Naive thymus-derived CD8-positive, alpha-beta T cell (primary cell): ENCODE measurements at regions not wholly inside any gene's neighbourhood (a gene's known extent, or its start where the extent isn't known, plus 50 kb on each side); places are given as distances from the start of the nearest gene placed in this dataset.

Experiments used
- ATAC-seq, 2 donors: fragments of 150-1000 bp; cut with Tn5 transposase in 1 of 2; sonication (Bioruptor Pico), chemical (Tn5 transposase) in 1 of 2; 1 replicate in 1 of 2; 2 replicates in 1 of 2; pipeline ENCODE4 v1.10.0; 2021; ENCODE audit warnings: mild to moderate bottlenecking in 2 of 2, moderate library complexity in 2 of 2
- POLR2A ChIA-PET: fragments of 350-600 bp; sonication (Branson Sonifier 250); formaldehyde crosslinking; loops from one replicate; lab custom pipeline; 2021; ENCODE audit warnings: antibody characterized with exemption; lab: Charles Lee
- DNase-seq, 10 donors: peaks; one replicate each; pipeline versions ENCODE4 v3.0.0 to v3.0.0-alpha.2; 2020 to 2022
- H3K27ac Mint-ChIP-seq, 10 donors: one replicate each; pipeline ENCODE4 v1.8.0; 2020 to 2022; ENCODE audit warnings: mild to moderate bottlenecking in 10 of 10, mixed read lengths in 10 of 10, moderate library complexity in 4 of 10, inconsistent platforms in 1 of 10
- H3K27me3 Mint-ChIP-seq, 5 donors: one replicate each; pipeline ENCODE4 v1.8.0; 2021 to 2022; ENCODE audit warnings: mixed read lengths in 5 of 5
- H3K36me3 Mint-ChIP-seq, 3 donors: one replicate each; pipeline ENCODE4 v1.8.0; 2020 to 2022; ENCODE audit warnings: mixed read lengths in 3 of 3, mild to moderate bottlenecking in 2 of 3, inconsistent platforms in 1 of 3
- H3K4me1 Mint-ChIP-seq, 4 donors: one replicate each; pipeline ENCODE4 v1.8.0; 2021 to 2022; ENCODE audit warnings: mixed read lengths in 4 of 4
- H3K4me3 Mint-ChIP-seq, 10 donors: one replicate each; pipeline ENCODE4 v1.8.0; 2020 to 2022; ENCODE audit warnings: mild to moderate bottlenecking in 10 of 10, mixed read lengths in 10 of 10, moderate library complexity in 6 of 10, inconsistent platforms in 1 of 10
- H3K9me3 Mint-ChIP-seq, 9 donors: one replicate each; pipeline ENCODE4 v1.8.0; 2020 to 2022; ENCODE audit warnings: mixed read lengths in 9 of 9, mild to moderate bottlenecking in 3 of 9, inconsistent platforms in 1 of 9, moderate library complexity in 1 of 9

DNA sequence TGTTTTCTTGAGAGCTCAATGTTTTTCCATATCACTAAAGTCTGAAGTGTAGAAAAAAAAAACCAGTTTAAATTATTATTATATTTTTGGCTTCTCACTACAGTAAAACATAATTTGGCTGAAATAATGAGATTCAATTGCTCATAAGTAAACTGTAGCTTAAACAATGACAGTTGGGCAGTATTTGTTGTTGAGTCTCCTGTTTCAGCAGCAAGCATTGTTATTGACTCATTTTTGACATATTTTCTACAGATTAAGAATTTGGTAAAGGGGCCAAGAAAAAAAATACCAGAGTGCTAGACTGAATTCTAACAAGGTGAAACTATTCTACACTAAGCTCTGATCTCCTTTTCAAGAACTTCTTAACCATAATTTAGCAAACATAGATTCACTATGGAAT lies 2070.4 kb upstream of the CELF4 start:
- Mint-ChIP-seq H3K36me3 (no peaks in the 10 kb centered on the region), H3K27ac (no peak overlapping the region), H3K4me3 (no peak overlapping the region)

DNA sequence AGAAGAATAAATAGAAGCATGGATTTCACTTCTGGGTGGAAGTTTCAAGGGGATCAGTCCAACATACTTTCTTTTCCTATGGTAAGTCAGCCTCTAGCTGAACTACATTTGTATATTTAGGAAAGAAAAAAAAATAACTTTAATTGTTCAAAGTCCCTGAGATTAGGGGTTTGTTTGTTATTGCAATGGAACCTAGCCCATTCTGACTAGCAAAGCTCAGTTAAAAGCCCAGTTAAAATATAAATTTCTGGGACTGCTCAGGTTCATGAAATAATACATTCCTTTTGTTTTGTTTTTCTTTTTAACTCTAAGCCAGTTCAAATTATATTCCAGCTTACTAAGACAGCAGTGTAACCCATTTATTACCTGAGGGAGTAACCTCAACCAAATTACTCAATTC lies 2069.6 kb upstream of the CELF4 start:
- Mint-ChIP-seq H3K27ac (no peak overlapping the region), H3K27me3 (no peaks in the 10 kb centered on the region), H3K36me3 (no peaks in the 10 kb centered on the region), H3K4me3 (no peak overlapping the region), H3K9me3 (peaks cover 0 to 5% (median 0%) of the 10 kb centered on the region in 9 donors), H3K4me1 (no peaks in the 10 kb centered on the region)
- DNase-seq = no peak
- POLR2A ChIA-PET = no interaction called here
- no peak for ATAC-seq

More for the DNA sequence above, 2070.4 kb upstream of the CELF4 start:
- DNase-seq = no peak
- H3K9me3 Mint-ChIP-seq = peaks cover 0 to 5% (median 0%) of the 10 kb centered on the region in 9 donors
- no peak for ATAC-seq
- no peaks in the 10 kb centered on the region for H3K4me1 Mint-ChIP-seq
- POLR2A ChIA-PET = no interaction called here
- H3K27me3 Mint-ChIP-seq = no peaks in the 10 kb centered on the region

DNA sequence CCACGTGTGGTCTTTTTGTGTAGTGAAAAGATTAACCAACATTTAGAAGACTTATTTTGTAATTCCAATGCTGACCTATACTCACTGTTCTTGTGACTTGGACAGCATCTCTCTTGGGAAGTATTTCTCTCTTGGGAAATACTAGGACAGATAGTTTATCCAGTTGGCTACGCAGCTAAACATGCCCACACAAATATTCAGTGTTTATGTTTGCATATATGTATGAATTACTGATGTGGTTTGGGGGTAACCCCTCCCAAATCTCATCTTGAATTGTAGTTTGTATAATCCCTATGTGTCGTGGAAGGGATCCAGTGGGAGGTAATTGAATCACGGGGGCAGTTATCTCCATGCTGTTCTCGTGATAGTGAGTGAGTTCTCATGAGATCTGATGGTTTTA lies 2062.3 kb upstream of the CELF4 start:
- DNase-seq = no peak
- Mint-ChIP-seq H3K4me3 (no peak overlapping the region), H3K4me1 (peaks cover 0 to 2% (median 0%) of the 10 kb centered on the region in 4 donors), H3K9me3 (peaks cover 0 to 10% (median 2%) of the 10 kb centered on the region in 9 donors), H3K27me3 (peaks cover 0 to 4% (median 0%) of the 10 kb centered on the region in 5 donors), H3K27ac (no peak overlapping the region), H3K36me3 (no peaks in the 10 kb centered on the region)
- POLR2A ChIA-PET = no interaction called here
- ATAC-seq = no peak

DNA sequence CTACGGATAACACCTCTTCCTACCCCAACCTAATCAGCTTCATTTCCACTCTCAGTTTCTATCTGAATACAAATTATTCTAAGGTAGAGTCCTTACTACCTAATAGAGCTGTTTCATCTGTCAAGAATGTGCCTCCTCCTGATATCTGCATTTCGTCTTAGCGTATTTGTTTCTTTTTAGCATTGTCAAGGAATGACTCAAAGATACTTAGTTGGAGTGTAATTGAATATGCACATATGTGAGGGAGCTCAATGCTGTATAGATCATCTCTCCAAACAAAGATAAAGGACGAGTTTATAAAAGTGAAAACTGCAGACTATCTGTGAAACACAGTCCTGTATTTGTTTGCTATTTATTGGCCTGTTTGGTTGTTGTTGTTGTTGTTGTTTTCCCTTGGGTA lies 2059.4 kb upstream of the CELF4 start:
- no peak overlapping the region for H3K27ac Mint-ChIP-seq

DNA sequence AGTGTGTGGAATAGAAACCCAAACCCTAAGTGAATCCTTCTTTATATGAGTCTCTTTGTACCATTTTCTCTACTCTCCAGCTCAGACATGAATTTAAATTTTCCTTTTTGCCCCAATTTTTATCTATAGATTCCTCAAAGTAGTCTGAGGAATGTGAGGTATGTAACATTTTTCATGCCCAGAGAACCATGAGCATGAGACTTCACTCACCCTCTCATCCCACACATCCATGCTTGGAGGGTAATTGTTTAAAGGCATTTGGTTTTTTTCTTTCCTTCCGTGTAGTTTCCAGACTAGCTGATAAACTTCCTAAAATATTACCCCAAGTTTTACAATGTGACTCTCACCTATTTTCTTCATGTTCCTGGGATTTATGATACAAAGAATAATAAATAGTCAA lies 2056.8 kb upstream of the CELF4 start:
- Mint-ChIP-seq H3K9me3 (peaks cover 0 to 7% (median 0%) of the 10 kb centered on the region in 9 donors), H3K36me3 (no peaks in the 10 kb centered on the region), H3K4me1 (no peaks in the 10 kb centered on the region), H3K4me3 (no peak overlapping the region), H3K27ac (no peak overlapping the region), H3K27me3 (no peaks in the 10 kb centered on the region)
- POLR2A ChIA-PET = no interaction called here
- ATAC-seq (no peak), DNase-seq (no peak)

More for the DNA sequence above, 2059.4 kb upstream of the CELF4 start:
- POLR2A ChIA-PET = no interaction called here
- peaks cover 0 to 4% (median 0%) of the 10 kb centered on the region in 5 donors for H3K27me3 Mint-ChIP-seq
- no peak for DNase-seq
- peaks cover 0 to 2% (median 0%) of the 10 kb centered on the region in 4 donors for H3K4me1 Mint-ChIP-seq
- no peak overlapping the region for H3K4me3 Mint-ChIP-seq
- ATAC-seq = no peak
- no peaks in the 10 kb centered on the region for H3K36me3 Mint-ChIP-seq
- H3K9me3 Mint-ChIP-seq = peaks cover 0 to 8% (median 0%) of the 10 kb centered on the region in 9 donors

DNA sequence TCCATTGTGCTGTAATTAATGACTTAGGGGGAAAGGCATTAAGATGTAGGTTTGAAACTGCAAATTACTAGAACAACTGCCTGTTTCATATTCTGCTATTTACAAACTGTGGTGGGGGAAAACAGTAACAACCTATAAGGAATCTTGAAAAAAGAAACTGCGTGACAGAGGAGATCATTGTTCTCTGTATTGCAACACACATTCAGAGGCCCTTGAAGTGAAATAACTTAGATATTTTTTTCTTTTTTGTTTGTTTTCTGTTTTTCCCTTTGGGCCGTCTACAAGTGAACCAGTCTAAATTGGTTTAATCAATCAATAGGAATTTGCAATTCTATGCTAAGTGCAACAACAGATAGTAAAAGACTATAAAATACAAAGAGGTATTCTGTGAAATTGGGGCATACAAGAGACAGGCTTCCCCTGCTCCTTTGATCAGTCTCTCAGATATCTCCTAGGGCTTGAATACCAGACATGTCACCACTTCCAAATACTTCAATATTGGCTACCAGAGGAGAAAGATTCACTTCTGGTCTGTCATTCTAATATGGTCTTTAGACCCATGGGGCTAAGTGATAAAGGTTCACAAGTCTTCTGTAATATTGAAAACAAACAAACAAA lies 2055.1 kb upstream of the CELF4 start:
- POLR2A ChIA-PET = no interaction called here
- H3K9me3 Mint-ChIP-seq = peaks cover 0 to 7% (median 0%) of the 10 kb centered on the region in 9 donors
- H3K4me1 Mint-ChIP-seq = no peaks in the 10 kb centered on the region
- ATAC-seq = no peak
- H3K27me3 Mint-ChIP-seq = no peaks in the 10 kb centered on the region
- no peak for DNase-seq
- no peaks in the 10 kb centered on the region for H3K36me3 Mint-ChIP-seq
- H3K4me3 Mint-ChIP-seq = no peak overlapping the region
- H3K27ac Mint-ChIP-seq = no peak overlapping the region

DNA sequence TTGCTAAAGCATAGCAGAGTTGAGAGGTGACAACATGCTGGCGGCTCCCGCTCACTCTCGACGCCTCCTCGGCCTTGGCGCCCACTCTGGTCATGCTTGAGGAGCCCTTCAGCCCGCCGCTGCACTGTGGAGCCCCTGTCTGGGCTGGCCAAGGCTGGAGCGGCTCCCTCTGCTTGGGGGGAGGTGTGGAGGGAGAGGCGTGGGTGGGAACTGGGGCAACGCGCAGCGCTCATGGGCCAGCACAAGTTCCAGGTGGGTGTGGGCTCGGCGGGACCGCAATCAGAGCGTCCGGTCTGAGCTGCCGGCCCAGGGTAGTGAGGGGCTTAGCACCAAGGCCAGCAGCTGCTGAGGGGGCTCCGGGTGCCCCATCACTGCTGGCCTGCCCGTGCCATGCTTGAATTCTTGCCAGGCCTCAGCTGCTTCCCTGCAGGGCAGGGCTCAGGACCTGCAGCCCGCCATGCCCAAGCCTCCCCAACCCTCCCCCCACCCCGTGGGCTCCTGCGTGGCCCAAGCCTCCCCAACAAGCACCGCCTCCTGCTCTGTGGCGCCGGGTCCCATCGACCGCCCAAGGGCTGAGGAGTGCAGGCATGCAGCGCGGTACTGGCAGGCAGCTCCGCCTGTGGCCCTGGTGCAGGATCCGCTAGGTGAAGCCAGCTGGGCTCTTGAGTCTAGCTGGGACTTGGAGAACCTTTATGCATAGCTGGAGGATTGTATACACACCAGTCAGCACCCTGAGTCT lies 2052.8 kb upstream of the CELF4 start:
- Mint-ChIP-seq H3K27ac (no peak overlapping the region), H3K27me3 (no peaks in the 10 kb centered on the region), H3K36me3 (no peaks in the 10 kb centered on the region), H3K9me3 (peaks cover 0 to 7% (median 0%) of the 10 kb centered on the region in 9 donors), H3K4me3 (no peak overlapping the region), H3K4me1 (no peaks in the 10 kb centered on the region)
- POLR2A ChIA-PET = no interaction called here
- no peak for DNase-seq
- no peak for ATAC-seq

DNA sequence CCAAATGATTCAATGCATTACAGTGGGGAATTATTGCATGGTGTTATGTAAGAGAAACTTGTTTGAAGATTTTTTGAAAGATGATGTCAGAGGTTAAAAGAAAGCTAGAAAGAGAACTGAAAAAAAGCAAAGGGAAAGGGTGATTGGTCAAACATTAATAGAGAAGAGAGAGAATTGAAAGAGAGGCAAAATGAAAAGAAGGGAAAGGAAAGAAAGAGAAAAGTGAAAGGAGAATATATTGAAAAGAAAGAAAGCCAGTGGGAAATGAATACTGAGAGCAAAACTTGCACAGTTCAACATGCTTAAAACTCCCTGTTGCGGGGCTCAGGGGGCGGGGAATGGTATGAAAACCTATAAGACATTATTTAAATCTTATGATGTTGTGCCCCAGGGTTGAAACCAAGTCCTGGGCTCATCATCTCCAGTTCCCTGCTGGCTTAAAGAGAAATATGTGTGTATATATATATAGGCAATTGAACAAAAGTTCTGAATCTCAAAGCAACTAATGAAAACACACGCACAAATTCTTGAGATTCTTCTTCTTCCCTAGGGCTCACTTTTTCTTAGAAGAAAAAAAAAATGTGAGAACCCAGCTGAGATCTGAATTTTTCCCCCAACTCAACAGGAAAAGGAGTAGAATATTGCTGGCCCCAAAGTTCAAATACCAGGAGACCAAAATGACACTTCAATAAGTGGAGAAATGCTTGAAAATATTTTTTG lies 2045.9 kb upstream of the CELF4 start:
- no peak for DNase-seq
- Mint-ChIP-seq H3K27me3 (peaks cover 0 to 1% (median 0%) of the 10 kb centered on the region in 5 donors), H3K27ac (no peak overlapping the region), H3K9me3 (peaks cover 0 to 2% (median 0%) of the 10 kb centered on the region in 9 donors), H3K36me3 (no peaks in the 10 kb centered on the region), H3K4me3 (no peak overlapping the region), H3K4me1 (no peaks in the 10 kb centered on the region)
- POLR2A ChIA-PET = no interaction called here
- no peak for ATAC-seq

DNA sequence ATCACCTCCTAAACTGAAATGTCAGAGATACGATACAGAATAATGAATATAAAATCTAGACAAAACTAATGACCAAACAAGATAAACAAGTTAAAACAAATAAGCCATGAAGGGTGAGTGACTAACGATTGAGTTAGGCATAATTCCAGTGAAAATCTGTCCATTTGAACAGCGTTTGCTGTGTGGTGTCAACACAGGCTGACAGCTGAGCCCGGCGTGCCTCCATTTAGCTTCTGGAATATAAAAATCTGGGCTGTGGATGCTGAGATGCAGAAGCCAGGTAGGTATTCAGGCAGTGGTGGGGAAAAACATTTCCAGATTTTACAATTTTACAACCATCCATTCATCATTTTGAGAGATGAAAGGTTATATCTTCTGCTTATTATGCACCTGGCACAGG lies 2041.4 kb upstream of the CELF4 start:
- no peaks in the 10 kb centered on the region for H3K4me1 Mint-ChIP-seq
- H3K27ac Mint-ChIP-seq = no peak overlapping the region
- H3K4me3 Mint-ChIP-seq = no peak overlapping the region
- no peak for DNase-seq
- peaks cover 0 to 11% (median 0%) of the 10 kb centered on the region in 9 donors for H3K9me3 Mint-ChIP-seq
- no peaks in the 10 kb centered on the region for H3K36me3 Mint-ChIP-seq
- POLR2A ChIA-PET = no interaction called here
- H3K27me3 Mint-ChIP-seq = peaks cover 0 to under 1% (median 0%) of the 10 kb centered on the region in 5 donors
- no peak for ATAC-seq

DNA sequence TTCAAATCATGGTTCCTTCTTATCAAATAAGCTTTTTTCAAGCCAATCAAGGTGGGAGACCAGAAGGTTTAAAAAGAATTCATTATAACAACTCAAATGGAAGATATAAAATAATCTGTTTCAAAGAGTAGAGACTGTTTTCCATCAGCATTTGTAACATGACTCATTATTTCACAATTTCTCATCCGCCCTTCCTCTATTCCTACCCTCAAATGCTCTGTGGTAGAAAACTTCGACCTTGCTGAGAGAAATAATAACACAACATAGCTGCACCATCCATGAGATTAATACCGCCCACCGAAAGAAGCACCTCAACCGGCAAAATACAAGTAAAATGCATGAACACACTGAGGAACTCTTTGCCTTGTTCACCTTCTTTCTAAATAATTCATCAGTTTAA lies 2039.2 kb upstream of the CELF4 start:
- no peaks in the 10 kb centered on the region for H3K36me3 Mint-ChIP-seq
- H3K4me3 Mint-ChIP-seq = no peak overlapping the region
- no peaks in the 10 kb centered on the region for H3K4me1 Mint-ChIP-seq
- H3K27ac Mint-ChIP-seq = no peak overlapping the region
- H3K27me3 Mint-ChIP-seq = no peaks in the 10 kb centered on the region
- no peak for DNase-seq
- H3K9me3 Mint-ChIP-seq = peaks cover 0 to 11% (median 0%) of the 10 kb centered on the region in 9 donors
- no peak for ATAC-seq
- POLR2A ChIA-PET = no interaction called here

DNA sequence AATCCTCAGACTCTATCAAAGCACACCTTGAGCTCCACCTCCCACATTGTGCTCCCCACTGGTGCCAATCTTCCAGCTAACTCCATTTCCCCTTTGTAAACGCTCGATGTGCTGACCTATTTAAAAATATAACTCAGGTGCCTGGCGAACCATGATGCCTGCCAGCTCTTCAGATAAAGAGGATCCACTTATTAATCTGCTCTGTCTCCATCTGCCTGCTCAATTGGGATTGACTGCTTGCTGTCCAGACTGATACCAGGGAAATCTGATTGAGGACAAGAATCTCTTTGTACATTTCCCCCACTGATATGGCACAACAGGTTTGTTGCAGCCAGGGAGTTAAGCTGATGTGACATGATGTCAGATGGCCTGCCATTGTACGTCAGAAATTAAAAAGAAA lies 2036.5 kb upstream of the CELF4 start:
- Mint-ChIP-seq H3K36me3 (no peaks in the 10 kb centered on the region), H3K4me3 (no peak overlapping the region), H3K4me1 (no peaks in the 10 kb centered on the region), H3K9me3 (peaks cover 0 to 11% (median 0%) of the 10 kb centered on the region in 9 donors), H3K27ac (no peak overlapping the region), H3K27me3 (no peaks in the 10 kb centered on the region)
- DNase-seq (no peak), ATAC-seq (no peak)
- POLR2A ChIA-PET = no interaction called here

DNA sequence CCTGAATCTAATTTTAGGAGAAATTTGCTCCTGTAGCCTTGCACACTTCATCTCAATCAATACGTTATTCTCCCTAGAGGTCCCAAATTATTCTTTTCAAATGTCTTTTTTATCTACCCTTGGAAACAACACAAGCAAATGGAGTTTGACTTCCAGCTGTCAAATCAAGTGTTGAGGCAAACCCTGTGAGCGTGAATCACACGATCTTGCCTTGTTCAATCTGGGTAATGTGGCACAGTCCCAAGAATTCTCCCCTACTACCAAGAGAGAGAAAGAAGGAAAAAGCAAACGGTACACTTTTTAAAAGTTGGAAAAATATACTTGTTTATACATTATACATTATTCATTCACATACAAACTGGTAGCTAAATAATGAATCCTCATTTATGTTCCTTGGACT lies 2035.3 kb upstream of the CELF4 start:
- ATAC-seq = no peak

DNA sequence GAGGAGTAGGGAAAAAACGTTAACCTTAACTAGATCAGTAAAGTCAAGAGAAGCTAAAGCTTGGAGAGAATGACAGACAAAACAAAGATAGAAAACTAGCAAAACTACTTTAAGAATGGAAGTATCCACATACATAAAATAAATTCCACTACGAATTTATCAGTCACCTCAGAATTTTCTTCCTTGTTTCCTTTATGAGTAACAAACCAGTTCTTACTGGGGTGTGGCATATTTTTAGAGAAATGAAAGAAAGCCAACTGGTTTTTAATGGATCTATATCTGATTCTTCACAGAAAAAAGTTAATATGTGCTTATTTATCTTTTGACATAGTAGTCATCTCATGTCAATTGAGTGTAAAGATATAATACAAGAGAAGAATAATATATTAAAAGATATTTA lies 2033.7 kb upstream of the CELF4 start:
- POLR2A ChIA-PET = no interaction called here
- ATAC-seq (no peak), DNase-seq (no peak)
- Mint-ChIP-seq H3K9me3 (no peaks in the 10 kb centered on the region), H3K27me3 (no peaks in the 10 kb centered on the region), H3K27ac (no peak overlapping the region), H3K4me1 (no peaks in the 10 kb centered on the region), H3K36me3 (no peaks in the 10 kb centered on the region), H3K4me3 (no peak overlapping the region)

More for the DNA sequence above, 2035.3 kb upstream of the CELF4 start:
- POLR2A ChIA-PET = no interaction called here
- Mint-ChIP-seq H3K27me3 (no peaks in the 10 kb centered on the region), H3K27ac (no peak overlapping the region), H3K4me1 (no peaks in the 10 kb centered on the region), H3K4me3 (no peak overlapping the region), H3K36me3 (no peaks in the 10 kb centered on the region), H3K9me3 (peaks cover 0 to 11% (median 0%) of the 10 kb centered on the region in 9 donors)
- no peak for DNase-seq
